Astrocyte (in vitro differentiated cells and primary cell): ENCODE measurements at regions not wholly inside any gene's neighbourhood (a gene's known extent, or its start where the extent isn't known, plus 50 kb on each side); places are given as distances from the start of the nearest gene placed in this dataset.

ENCODE experiments used
- CTCF ChIP-seq: IDR thresholded peaks from 2 replicates; pipeline ENCODE4 v1.5.1; 2011; ENCODE audit warnings: low read depth, mild to moderate bottlenecking, inconsistent platforms, low read length, moderate library complexity; ENCODE audit not compliant: insufficient read depth
- EZH2 ChIP-seq: IDR thresholded peaks from 2 replicates; pipeline ENCODE4 v1.6.1; 2012; ENCODE audit warnings: mild to moderate bottlenecking, low read length, inconsistent platforms; ENCODE audit not compliant: insufficient read depth

- TF ChIP-seq CTCF (no peak), EZH2 (no peak)
Measured at GRCh38 chr4:137806420-137806819, 274.1 kb upstream of the PCDH18 start.
